HepG2 (cell line): ENCODE measurements at regions not wholly inside any gene's neighbourhood (a gene's known extent, or its start where the extent isn't known, plus 50 kb on each side); places are given as distances from the start of the nearest gene placed in this dataset.

ENCODE experiments used
- AKAP8 ChIP-seq: sonication (generic); formaldehyde crosslinking; IDR thresholded peaks from 2 replicates; pipeline ENCODE4 v1.5.1; 2020; ENCODE audit warnings: mild to moderate bottlenecking, missing genetic modification reagents
- MATR3 ChIP-seq: sonication (generic); formaldehyde crosslinking; IDR thresholded peaks from 2 replicates; pipeline ENCODE4 v1.4.0; 2020; ENCODE audit warnings: missing genetic modification reagents
- MAX ChIP-seq: IDR thresholded peaks from 2 replicates; pipeline ENCODE4 v1.6.1; 2012; ENCODE audit warnings: inconsistent platforms
- MEIS1 ChIP-seq: sonication (generic); formaldehyde crosslinking; IDR thresholded peaks from 2 replicates; pipeline ENCODE4 v1.9.0; 2021; ENCODE audit warnings: mild to moderate bottlenecking, missing genetic modification reagents, moderate library complexity, borderline replicate concordance
- THRA ChIP-seq: sonication (generic); formaldehyde crosslinking; IDR thresholded peaks from 2 replicates; pipeline ENCODE4 v1.4.0; 2020; ENCODE audit warnings: missing genetic modification reagents, borderline replicate concordance
- ZBTB25 ChIP-seq: IDR thresholded peaks from 2 replicates; pipeline ENCODE4 v1.6.1; 2018; ENCODE audit warnings: missing genetic modification reagents
- ZC3H4 ChIP-seq: sonication (generic); formaldehyde crosslinking; IDR thresholded peaks from 2 replicates; pipeline ENCODE4 v1.4.0; 2020; ENCODE audit warnings: missing genetic modification reagents, borderline replicate concordance
- ZNF564 ChIP-seq: sonication (generic); formaldehyde crosslinking; IDR thresholded peaks from 2 replicates; pipeline ENCODE4 v1.8.1; 2023; ENCODE audit warnings: mild to moderate bottlenecking, missing genetic modification reagents
- ZNF766 ChIP-seq: sonication (generic); formaldehyde crosslinking; IDR thresholded peaks from 2 replicates; pipeline ENCODE4 v1.5.0; 2020; ENCODE audit warnings: missing genetic modification reagents, borderline replicate concordance
- ZNF781 ChIP-seq: sonication (generic); formaldehyde crosslinking; IDR thresholded peaks from 2 replicates; pipeline ENCODE4 v1.5.1; 2020; ENCODE audit warnings: borderline replicate concordance, mild to moderate bottlenecking, missing genetic modification reagents; ENCODE audit errors: not compliant biosample characterization
- ZSCAN25 ChIP-seq: sonication (generic); formaldehyde crosslinking; IDR thresholded peaks from 2 replicates; pipeline ENCODE4 v1.8.0; 2022; ENCODE audit warnings: mild to moderate bottlenecking, missing genetic modification reagents

- TF ChIP-seq MEIS1 (CRISPR knock-in tag) (no peak), MAX (no peak), ZNF766 (CRISPR knock-in tag) (no peak), ZNF564 (CRISPR knock-in tag) (no peak), ZBTB25 (CRISPR knock-in tag) (no peak), AKAP8 (CRISPR knock-in tag) (no peak), THRA (no peak), ZNF781 (no peak), MATR3 (CRISPR knock-in tag) (no peak), ZSCAN25 (CRISPR knock-in tag) (no peak), ZC3H4 (CRISPR knock-in tag) (no peak)
- TF ChIP-seq, all 625 proteins: peak for 0
Measured at GRCh38 chr12:78530100-78530765, 334.3 kb upstream of the SYT1 start (continued).
